ENCODE measurements at regions not wholly inside any gene's neighbourhood (a gene's known extent, or its start where the extent isn't known, plus 50 kb on each side); places are given as distances from the start of the nearest gene placed in this dataset.

DNA sequence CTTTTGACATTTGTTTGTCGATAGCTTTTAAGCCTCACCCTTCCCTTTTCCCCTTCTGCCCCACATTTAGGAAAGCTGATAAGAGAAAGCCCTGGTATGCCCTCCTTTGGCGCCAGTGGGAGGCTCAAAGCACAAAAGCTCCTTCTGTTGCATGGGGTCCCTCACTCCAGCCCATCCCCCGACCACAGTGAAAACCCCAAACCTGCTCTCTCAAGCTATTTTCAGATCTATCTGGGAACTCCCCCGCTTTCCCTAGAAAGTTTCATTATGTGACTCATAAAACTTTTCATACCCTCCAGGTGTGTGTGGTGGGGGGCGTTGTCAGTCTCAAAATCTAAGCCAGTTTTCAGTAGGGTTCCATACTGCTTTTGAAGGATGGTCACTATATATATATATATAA, 259.0 kb upstream of the PCDH7 start:
- POLR2A ChIA-PET, result no interaction called here
- TF ChIP-seq, protein P1, sequence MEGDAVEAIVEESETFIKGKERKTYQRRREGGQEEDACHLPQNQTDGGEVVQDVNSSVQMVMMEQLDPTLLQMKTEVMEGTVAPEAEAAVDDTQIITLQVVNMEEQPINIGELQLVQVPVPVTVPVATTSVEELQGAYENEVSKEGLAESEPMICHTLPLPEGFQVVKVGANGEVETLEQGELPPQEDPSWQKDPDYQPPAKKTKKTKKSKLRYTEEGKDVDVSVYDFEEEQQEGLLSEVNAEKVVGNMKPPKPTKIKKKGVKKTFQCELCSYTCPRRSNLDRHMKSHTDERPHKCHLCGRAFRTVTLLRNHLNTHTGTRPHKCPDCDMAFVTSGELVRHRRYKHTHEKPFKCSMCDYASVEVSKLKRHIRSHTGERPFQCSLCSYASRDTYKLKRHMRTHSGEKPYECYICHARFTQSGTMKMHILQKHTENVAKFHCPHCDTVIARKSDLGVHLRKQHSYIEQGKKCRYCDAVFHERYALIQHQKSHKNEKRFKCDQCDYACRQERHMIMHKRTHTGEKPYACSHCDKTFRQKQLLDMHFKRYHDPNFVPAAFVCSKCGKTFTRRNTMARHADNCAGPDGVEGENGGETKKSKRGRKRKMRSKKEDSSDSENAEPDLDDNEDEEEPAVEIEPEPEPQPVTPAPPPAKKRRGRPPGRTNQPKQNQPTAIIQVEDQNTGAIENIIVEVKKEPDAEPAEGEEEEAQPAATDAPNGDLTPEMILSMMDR (IDR thresholded peaks at IDR 0.05; ENCODE audit: control extremely low read depth, extremely low read depth, low read depth, missing control alignments), result no peak
- peak; percentile 7 for DNase-seq (ENCODE audit: extremely low spot score)
- CTCF ChIA-PET, result interaction anchor here (0.6 to 2.9 kb wide), 3 partner anchors 9 to 1266 kb away, joined by 3 to 14 read pairs (median 4); no protein-coding TSS in a partner anchor

GRCh38 chr4:30462445-30463090, 257.6 kb upstream of the PCDH7 start:
- CTCF ChIA-PET, result interaction anchor here (2.9 kb wide), 1 partner anchor 10 kb away, joined by 14 read pairs; no protein-coding TSS in a partner anchor
- POLR2A ChIA-PET, result no interaction called here
- TF ChIP-seq, protein P1 (IDR thresholded peaks at IDR 0.05; ENCODE audit: control extremely low read depth, extremely low read depth, low read depth, missing control alignments), result no peak
- no peak for DNase-seq (ENCODE audit: extremely low spot score)

- POLR2A ChIA-PET, result no interaction called here
- no peak for DNase-seq (ENCODE audit: extremely low spot score)
- CTCF ChIA-PET, result no interaction called here
- TF ChIP-seq, protein P1 (IDR thresholded peaks at IDR 0.05; ENCODE audit: control extremely low read depth, extremely low read depth, low read depth, missing control alignments), result no peak
Measured at GRCh38 chr4:30471861-30472260, 248.3 kb upstream of the PCDH7 start.

GRCh38 chr4:30473225-30473624, 246.9 kb upstream of the PCDH7 start:
- no peak for DNase-seq (ENCODE audit: extremely low spot score)
- TF ChIP-seq, protein P1 (IDR thresholded peaks at IDR 0.05; ENCODE audit: control extremely low read depth, extremely low read depth, low read depth, missing control alignments), result no peak
- ChIA-PET POLR2A (no interaction called here), CTCF (interaction anchor here (1.3 kb wide), 2 partner anchors 10 to 12 kb away, joined by 3 to 4 read pairs; no protein-coding TSS in a partner anchor)

DNA sequence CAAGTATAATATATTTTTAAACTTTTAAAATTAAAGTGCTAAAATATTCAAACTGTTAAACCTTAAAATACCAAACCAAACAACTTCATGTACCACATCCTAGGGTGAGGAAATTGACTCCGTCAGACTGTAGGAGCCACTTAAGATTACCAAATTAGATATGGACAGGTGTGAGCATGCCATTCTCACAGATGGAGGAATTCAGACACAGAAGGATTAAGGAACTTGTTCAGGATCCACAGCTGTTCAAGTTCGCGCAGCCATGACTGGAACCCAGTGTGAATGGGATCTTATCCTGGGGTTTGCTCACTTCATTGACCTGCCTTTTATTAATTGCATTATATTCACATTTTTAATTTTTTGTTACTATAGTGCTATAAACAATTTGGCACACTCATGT, 224.9 kb upstream of the PCDH7 start:
- POLR2A ChIA-PET, result no interaction called here
- DNase-seq (ENCODE audit: extremely low spot score), result no peak
- CTCF ChIA-PET, result no interaction called here
- TF ChIP-seq, protein P1 (IDR thresholded peaks at IDR 0.05; ENCODE audit: control extremely low read depth, extremely low read depth, low read depth, missing control alignments), result no peak

DNA sequence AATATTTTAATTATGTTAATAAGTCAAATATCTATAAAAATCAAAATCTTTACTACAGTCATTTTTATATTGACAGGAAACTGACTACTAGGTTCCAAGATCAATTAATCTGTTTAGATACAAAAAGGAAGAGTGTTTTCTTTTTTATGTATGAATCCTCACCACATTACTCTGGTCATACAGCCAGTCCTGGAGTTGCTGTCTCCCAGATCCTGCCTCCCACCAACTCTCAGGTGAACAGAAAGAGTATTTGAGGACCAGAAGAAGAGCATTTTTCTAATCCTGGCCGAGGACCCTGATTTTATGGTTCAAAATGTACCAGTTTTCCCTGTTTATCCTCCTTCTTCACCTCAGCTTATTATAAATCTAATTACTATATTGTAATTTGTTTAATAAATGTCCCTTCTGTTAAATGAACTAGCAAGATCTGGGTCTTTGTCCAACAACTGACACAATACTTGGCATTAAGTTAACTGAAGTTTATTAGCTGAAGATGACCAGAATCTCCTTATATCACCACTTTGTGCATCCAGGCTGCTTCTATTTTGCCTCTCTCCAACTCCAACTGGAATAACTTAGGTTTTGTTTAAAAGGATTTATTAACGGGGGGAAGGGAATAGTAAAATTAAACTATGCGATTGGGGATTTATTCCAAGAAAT, 224.4 kb upstream of the PCDH7 start:
- CTCF ChIA-PET, result no interaction called here

More for the DNA sequence above, 224.4 kb upstream of the PCDH7 start:
- DNase-seq (ENCODE audit: extremely low spot score), result no peak
- TF ChIP-seq, protein P1 (IDR thresholded peaks at IDR 0.05; ENCODE audit: control extremely low read depth, extremely low read depth, low read depth, missing control alignments), result no peak
- POLR2A ChIA-PET, result no interaction called here

All from GM10248 (cell line).